ENCODE measurements at regions not wholly inside any gene's neighbourhood (a gene's known extent, or its start where the extent isn't known, plus 50 kb on each side); places are given as distances from the start of the nearest gene placed in this dataset.

GRCh38 chr10:29827512-29827911 is 192.7 kb upstream of the SVIL start:
- TF ChIP-seq ZNF274 (IDR thresholded peaks at IDR 0.05; ENCODE audit: low read depth, low read length) (no peak), YY1 (IDR thresholded peaks at IDR 0.05; ENCODE audit: insufficient read depth, insufficient read length) (no peak)
